Stimulated activated CD4-positive, alpha-beta T cell treated with anti-CD3 and anti-CD28 coated beads, Interleukin-2, amount 100 ng/mL, for 48 hours (primary cell): ENCODE measurements at regions not wholly inside any gene's neighbourhood (a gene's known extent, or its start where the extent isn't known, plus 50 kb on each side); places are given as distances from the start of the nearest gene placed in this dataset.
"Not testable (repeated sequence)": the region's sequence is repeated elsewhere in the genome, so short reads cannot be mapped to it uniquely, and the experiment has no call there.

Experiments
- DNase-seq, 2 donors: peaks; one replicate each; pipeline ENCODE4 v3.0.0-alpha.2; 2020

GRCh38 chr10:3879073-3879472 is 94.1 kb upstream of the KLF6 start:
- no peak for DNase-seq

- no peak for DNase-seq
These were observed 92.4 kb upstream of the KLF6 start for GRCh38 chr10:3877211-3878000.

DNA sequence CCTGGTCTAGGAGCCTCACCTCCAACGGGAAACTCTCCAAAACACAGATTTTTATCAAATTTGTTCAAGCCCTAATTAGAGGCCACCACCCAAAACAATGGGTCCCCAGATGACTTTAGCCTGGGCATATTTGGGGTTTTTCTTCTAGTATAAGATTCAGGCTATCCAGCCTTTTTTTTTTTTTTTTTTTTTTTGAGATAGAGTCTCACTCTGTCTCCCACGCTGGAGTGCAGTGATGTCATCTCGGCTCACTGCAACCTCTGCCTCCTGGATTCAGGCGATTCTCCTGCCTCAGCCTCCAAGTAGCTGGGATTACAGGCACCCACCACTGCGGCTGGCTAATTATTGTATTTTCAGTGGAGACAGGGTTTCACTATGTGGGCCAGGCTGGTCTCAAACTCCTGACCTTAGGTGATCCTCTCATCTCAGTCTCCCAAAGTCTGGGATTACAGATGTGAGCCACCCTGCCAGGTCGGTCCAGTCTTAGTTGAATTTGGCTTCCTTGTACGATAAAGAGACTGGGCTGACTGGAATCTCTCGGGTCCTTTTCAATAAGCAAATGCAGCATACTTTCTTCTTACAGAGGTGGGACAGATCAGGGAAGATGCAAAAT is 91.4 kb upstream of the KLF6 start:
- DNase-seq = no peak

DNA sequence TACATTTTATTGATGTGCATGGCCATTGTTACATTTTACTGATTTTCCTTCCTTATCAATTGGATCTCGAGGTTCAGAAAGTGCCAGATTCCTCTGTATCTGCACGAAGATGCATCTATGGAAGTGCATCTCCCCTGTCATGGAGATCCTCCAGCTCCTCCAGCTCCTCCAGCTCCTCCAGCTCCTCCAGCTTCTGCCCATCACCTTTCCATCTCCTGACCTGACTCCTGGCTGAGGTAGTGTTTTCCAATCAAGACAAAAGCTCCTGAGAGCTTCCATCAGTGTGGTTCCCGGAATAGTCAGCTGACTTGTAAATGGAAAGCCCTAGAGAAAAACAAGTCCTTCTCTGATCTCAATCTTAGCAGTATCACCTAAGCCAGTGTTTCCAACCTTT is 90.8 kb upstream of the KLF6 start:
- DNase-seq = no peak

- DNase-seq = no peak
These were observed 90.2 kb upstream of the KLF6 start for GRCh38 chr10:3874990-3875841.

DNA sequence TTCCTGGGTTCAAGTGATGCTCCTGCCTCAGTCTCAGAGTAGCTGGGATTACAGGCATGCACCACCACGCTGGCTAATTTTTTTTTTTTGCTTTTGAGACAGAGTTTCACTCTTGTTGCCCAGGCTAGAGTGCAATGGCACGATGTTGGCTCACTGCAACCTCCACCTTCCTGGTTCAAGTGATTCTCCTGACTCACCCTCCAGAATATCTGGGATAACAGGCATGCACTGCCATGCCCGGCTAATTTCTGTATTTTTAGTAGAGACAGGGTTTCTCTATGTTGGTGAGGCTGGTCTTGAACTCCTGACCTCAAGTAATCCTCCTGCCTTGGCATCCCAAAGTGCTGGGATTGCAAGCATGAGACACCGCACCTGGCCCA is 89.6 kb upstream of the KLF6 start:
- not testable (repeated sequence) for DNase-seq

- DNase-seq = no peak
These were observed 88.9 kb upstream of the KLF6 start for GRCh38 chr10:3873728-3874461.

DNA sequence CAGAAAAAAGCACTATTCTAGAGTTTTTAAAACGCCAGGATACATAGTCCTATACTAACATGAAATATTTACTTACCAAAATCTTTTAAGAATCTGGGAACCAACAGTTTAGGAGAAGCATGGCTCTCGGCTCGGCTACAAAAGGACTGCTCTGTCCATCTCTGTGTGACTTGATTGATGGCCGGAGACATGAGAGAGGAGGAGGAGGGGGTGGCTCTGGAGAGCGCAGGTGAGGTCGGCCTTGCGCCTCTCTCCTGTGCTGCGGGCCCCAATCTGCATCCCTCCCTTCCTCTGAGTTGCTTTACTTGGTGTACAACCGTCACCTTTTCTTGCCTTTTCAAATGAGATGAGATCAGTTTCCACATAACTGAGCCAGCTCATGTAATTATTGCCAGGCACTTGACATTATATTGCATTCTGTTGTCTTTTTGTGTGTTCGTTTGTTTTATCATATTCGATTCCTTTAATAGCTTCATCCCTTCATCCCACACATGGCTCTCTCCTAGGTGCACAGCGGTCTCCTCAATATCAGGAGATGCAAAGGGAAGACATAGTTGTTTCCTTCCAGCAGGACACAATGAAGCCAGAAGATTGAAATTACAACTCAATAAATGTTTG is 87.8 kb upstream of the KLF6 start:
- DNase-seq = no peak

DNA sequence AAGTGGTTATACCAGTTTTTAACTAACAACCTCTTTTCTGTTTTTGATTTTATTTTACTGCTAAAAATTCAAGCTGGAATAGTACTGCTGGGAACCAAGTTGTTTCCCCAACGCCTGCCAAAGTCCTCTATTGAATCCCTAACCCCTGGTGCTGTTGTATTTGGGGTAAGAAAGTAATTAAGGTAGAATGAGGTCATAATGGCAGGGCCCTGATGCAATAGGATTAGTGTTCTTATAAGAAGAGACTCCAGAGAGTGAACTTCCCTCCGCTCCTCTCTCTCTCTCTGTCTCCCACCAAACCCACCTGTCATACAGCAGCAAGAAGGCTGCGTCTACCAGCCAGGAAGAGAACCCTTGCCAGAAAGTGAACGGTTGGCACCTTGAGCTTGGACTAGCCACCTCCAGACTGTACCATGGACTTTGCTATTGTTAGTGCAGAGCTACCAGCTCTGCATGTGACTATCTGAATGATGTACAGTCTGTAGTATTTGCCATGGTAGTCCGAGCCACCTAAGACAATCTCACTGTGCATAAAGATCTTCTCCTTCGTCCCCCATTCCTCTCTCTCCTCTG is 86.5 kb upstream of the KLF6 start:
- no peak for DNase-seq

GRCh38 chr10:3869036-3869435 is 84.0 kb upstream of the KLF6 start:
- no peak for DNase-seq

DNA sequence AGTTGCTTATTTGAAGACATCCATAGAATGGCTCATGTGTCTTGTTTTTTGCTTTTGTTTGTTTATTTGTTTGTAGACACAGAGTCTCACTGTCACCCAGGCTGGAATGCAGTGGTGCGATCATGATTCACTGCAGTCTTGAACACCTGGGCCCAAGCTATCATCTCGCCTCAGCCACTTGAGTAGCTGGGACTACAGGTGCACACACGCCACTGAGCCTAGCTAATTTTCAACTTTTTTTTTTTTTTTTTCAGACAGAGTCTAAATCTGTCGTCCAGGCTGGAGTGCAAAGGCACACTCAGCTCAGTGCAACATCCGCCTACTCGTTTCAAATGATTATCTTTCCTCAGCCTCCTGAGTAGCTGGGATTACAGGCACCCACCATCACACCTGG is 83.3 kb upstream of the KLF6 start:
- DNase-seq = no peak

DNA sequence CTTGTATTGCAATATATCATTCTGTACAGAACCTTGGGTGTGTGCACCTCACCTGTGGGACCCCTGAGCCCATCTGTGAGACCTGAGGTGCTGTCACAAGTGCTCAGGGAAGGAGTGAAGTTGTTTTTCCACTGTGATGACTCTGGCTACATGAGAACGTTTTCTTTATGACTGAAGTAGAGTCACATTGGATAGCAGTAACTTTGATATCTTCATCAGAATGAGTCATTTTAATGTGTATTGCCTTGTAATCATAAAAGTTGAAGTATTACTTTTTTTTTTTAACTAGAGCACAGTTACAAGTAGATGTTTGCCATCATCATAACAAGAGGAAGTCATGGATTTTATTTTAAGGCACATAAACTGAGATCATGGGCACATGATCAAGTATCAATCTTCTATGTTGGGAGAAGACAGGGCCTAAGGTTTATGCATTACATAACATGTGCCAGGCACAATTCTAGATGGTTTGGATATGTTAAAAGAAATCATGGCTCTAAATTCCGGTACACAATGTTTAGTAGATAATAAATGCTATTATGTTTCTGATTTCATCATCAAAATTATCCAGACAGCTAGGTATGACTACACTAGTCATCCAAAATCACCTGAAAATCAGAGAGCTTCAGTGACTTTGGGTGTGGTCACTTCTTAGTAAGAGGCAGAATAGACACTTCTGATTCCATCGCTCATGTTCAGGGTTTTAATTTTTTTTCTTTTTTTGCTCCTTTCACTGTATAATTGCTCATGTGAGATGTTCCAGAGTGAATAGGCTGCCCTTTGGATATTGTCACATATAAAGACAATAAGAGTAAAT is 82.7 kb upstream of the KLF6 start:
- DNase-seq = no peak

DNA sequence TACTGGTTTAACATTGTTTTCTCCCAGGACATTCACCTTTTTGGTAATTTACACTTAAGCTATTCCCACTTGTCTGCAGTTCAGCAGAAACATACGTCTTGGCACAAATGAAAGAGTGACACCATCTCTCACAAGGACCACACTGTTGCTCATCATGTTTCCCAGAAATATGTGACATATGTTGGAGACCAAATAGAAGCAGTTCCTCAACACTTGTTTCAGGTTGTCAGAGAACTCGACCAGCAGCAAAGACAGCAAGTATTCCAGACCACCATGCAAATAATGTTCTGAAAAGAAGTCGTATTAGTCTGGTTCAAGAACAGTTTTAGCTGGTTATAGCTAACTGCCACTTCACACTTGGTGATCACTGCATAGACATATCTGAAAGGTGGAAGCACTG is 81.3 kb upstream of the KLF6 start:
- DNase-seq = no peak

GRCh38 chr10:3865565-3865964 is 80.6 kb upstream of the KLF6 start:
- no peak for DNase-seq

DNA sequence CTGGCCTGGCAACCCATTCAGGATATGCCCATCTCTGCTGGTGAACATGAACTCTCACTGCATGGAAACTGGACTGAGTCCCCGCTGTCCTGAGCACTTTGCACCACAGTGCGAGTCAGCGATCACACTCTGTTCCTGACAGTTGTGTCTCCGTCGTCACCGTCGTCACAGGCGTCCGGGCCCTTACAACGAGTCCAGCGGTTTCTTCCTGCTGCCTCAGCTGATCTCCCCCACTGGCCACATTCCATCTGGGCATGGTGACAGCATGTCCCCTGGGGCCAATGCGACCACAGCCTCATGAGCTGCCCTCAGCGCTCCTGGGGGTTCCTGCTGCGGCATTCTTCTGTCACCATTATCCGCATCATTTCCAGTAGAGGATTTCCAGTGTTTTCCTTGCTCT is 76.8 kb upstream of the KLF6 start:
- DNase-seq = no peak

DNA sequence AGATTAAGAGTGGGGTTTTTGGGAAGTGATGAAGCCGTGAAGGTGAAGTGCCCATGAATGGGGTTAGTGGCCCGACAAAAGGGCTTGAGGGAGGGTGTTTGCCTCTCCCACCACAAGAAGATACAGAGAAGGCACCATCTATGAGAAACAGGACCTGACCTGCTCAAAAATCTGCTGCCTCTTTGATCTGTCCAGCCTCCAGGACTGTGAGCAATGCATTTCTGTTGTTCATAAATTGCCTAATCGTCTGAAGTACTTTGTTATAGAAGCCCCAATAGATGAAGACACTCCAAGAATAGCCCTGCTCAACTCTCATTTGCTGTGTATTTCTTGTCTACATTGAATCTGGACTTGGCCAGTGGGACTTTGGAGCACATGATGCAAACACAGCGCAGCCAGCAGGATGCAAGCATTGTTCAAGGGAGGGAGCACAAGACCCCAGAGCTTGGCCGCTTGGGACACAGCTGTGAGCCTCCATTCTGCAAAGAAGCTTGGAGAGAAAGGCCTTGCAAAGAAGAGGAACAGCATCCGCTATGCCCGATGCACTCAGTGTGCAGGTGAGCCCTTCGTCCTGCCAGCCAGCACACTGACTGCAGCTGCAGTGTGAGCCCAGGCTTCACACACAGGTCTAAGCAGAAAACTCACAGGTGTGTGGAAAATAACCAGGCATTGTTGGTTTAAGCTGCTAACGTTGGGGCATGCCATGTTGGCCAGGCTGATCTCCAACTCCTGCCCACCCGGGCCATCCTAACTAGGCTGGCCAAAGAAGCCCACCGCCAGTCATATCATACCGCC is 73.2 kb upstream of the KLF6 start:
- DNase-seq = no peak

- no peak for DNase-seq
These were observed 72.3 kb upstream of the KLF6 start for GRCh38 chr10:3857318-3857717.

DNA sequence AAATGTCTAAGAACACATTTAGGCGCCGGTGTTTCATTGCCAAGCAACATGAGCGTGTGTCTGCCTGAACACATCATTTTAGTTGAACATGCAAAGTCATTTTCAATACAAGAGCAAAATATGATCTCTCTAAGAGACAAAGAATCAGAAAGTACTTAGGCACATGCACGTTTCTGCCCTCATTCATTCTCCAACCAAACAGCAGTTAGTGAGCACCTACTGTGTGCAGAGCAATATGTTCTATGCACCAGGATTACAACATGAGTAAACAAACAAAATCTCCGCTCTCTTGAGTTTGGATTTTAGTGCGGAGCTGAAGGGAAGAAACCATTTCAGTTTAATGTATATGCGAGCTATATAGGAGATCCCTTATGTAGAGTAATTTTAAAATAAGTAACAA is 71.6 kb upstream of the KLF6 start:
- no peak for DNase-seq

GRCh38 chr10:3853547-3854303 is 68.7 kb upstream of the KLF6 start:
- no peak for DNase-seq

GRCh38 chr10:3853016-3853415 is 68.0 kb upstream of the KLF6 start:
- DNase-seq = no peak
